KOPT-K1 (cell line): ENCODE measurements at regions not wholly inside any gene's neighbourhood (a gene's known extent, or its start where the extent isn't known, plus 50 kb on each side); places are given as distances from the start of the nearest gene placed in this dataset.

Experiments used
- H3K27ac ChIP-seq: fragments of 200-600 bp; sonication (generic); 2 replicates; pipeline ENCODE4 v1.5.1; 2016; ENCODE audit warnings: antibody characterized with exemption, mild to moderate bottlenecking, low read depth, low read length; ENCODE audit not compliant: poor library complexity, severe bottlenecking
- H3K36me3 ChIP-seq: fragments of 200-600 bp; sonication (generic); 2 replicates; pipeline ENCODE4 v1.5.1; 2017; ENCODE audit warnings: antibody characterized with exemption, mild to moderate bottlenecking, low read length, moderate library complexity; ENCODE audit not compliant: insufficient read depth
- H3K9me3 ChIP-seq: fragments of 200-600 bp; sonication (generic); 2 replicates; pipeline ENCODE4 v1.5.1; 2017; ENCODE audit warnings: antibody characterized with exemption, low read length, mild to moderate bottlenecking; ENCODE audit not compliant: insufficient read depth, poor library complexity, severe bottlenecking

DNA sequence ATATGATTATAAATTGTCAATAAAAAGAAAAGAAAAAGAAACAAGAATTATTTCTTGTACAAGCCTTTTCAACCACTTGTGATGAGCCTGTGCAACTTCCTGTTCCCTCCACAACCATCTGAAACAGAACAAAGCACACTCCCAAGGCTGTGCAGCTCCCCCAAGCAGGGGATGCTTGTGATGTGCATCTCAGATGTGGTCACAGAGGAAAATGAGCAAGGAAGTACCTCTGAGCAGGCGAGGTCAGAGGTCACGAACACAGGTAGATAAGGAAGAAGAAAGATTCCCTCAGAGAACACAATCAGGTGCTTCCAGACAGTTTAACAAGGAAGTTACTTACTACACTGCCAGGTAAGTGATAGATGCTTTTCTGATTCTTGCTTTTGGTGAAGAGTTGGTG, 274.8 kb upstream of the SLC39A10 start:
- Histone ChIP-seq H3K27ac (peak overlapping the region; percentile 31), H3K9me3 (peaks cover 17% of the 10 kb centered on the region), H3K36me3 (no peaks in the 10 kb centered on the region)

DNA sequence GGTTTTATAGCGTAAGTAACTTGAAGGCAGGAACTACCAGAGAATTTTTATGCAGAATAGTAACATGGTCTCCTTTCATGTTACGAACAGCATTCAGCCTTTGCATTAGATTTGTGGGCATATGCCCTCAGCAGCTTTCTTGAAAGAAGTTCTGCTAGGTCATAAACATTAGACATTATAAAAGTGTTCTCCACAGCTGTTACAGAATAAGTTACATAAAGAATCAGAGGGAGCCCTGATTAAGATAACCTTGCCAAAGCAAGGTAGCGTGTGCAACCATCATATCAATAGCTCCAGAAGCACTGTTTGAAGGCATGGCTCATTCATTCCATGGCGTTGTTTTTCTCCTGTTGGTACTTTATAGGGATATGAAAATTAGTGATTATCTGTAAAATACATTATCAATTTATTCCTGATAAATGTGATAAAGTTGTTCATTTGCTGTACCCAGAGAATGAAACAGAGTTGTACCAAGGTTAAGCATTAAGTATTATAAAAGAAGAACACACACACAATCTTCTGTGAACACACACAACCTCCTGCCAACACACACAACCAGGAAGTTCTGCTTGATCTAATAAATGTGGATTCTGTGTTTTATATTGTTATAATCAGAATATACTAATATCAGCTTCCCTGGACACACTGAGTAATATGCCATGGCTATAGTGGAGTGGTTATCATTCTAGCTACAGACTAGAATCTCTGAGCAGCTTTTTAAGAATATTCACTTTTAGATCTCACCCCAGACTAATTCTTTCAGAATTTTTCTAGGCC, 286.7 kb upstream of the SLC39A10 start:
- H3K27ac ChIP-seq: no peak overlapping the region

GRCh38 chr2:195369218-195369587, 287.8 kb upstream of the SLC39A10 start:
- no peak overlapping the region for H3K27ac ChIP-seq
- H3K9me3 ChIP-seq: peaks cover 9% of the 10 kb centered on the region
- H3K36me3 ChIP-seq: no peaks in the 10 kb centered on the region

More for the DNA sequence above, 286.7 kb upstream of the SLC39A10 start:
- H3K36me3 ChIP-seq: no peaks in the 10 kb centered on the region
- no peaks in the 10 kb centered on the region for H3K9me3 ChIP-seq

- peaks cover 9% of the 10 kb centered on the region for H3K9me3 ChIP-seq
- no peaks in the 10 kb centered on the region for H3K36me3 ChIP-seq
- no peak overlapping the region for H3K27ac ChIP-seq
These were observed 288.5 kb upstream of the SLC39A10 start for GRCh38 chr2:195368249-195369217.

- no peak overlapping the region for H3K27ac ChIP-seq
These were observed 289.2 kb upstream of the SLC39A10 start for GRCh38 chr2:195367809-195368208.

DNA sequence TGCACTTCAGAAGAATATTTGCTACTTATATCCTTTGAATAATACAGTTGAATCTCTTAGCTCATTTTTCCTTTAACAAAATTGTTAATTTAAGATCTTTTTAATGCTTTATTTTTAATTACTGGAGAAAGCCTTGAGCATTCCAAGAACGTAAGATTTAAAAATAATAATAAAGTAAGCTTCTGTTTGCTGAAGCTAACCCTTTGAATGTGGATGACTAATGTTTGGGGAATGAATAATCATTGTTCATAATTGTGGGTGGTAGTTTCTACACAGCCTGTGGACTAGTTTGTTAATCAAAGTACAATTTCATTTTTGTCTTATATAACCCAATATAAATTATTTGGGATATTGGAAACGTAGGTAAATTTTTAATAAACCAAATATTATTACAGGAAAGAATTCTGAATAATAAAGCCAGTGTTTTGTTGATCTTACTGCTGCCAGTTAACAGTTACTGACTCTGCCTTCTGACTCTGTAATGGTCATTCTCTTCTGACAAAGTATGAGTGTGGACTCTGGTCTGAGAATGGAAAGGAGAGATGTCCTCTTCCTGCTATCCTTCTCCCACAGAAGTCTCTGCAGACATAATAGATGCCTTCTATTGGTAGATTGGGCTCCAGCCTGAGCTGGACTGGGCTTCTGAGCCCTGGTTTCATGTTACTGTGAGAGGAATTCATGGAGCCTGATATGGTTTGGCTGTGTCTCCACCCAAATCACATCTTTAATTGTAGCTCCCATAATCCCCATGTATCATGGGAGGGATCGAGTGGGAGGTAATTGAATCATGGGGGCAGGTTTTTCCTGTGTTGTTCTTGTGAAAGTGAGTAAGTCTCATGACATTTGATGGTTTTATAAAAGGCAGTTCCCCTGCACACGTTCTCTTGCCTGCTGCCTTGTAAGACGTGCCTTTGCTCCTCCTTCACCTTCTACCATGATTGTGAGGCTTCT, 292.7 kb upstream of the SLC39A10 start:
- no peak overlapping the region for H3K27ac ChIP-seq
- H3K36me3 ChIP-seq: no peaks in the 10 kb centered on the region
- H3K9me3 ChIP-seq: peaks cover 9% of the 10 kb centered on the region

More at GRCh38 chr2:195367809-195368208, 289.2 kb upstream of the SLC39A10 start:
- peaks cover 9% of the 10 kb centered on the region for H3K9me3 ChIP-seq
- no peaks in the 10 kb centered on the region for H3K36me3 ChIP-seq

DNA sequence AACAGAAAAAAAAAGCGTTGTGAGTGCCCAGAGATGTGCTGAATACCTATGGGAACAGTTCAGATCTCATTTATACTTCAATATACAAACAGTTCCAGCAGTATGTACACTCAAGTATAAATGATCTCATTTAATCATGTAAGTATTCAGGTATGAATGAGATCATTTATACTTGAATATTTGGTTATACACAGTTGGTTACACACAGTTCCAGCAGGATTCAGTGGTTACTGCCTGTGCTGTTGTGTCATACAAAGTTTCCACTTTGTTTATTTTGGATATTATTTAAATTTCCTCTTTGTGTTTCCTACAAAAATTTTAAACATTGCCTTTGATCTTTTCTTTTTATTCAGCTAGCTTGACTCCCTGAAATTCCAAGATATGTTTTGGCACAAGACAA, 293.5 kb upstream of the SLC39A10 start:
- H3K36me3 ChIP-seq: no peaks in the 10 kb centered on the region
- H3K27ac ChIP-seq: no peak overlapping the region
- H3K9me3 ChIP-seq: peaks cover 9% of the 10 kb centered on the region

DNA sequence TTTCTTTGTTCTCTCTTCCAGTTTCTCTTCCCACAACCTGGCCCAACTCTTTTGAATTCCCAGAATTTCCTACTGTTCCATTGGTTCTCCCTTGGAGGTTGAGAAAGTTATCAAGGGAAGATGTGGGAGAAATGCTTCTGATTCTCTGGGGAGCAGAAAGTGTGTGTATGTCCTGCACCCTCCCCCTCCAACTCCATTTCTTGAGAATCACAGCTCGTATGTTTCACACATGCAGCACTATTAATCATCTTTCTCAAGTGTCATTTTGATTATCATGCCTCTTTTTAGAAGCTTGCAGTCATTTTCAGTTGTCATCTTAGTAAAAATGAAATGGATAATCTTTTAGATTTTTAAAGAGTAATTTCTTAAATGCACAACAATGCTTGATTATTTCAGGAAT, 296.8 kb upstream of the SLC39A10 start:
- no peaks in the 10 kb centered on the region for H3K36me3 ChIP-seq
- H3K27ac ChIP-seq: no peak overlapping the region
- H3K9me3 ChIP-seq: peaks cover 21% of the 10 kb centered on the region

- Histone ChIP-seq H3K36me3 (no peaks in the 10 kb centered on the region), H3K9me3 (peaks cover 12% of the 10 kb centered on the region), H3K27ac (no peak overlapping the region)
These were observed 297.8 kb upstream of the SLC39A10 start for GRCh38 chr2:195359043-195359735.

DNA sequence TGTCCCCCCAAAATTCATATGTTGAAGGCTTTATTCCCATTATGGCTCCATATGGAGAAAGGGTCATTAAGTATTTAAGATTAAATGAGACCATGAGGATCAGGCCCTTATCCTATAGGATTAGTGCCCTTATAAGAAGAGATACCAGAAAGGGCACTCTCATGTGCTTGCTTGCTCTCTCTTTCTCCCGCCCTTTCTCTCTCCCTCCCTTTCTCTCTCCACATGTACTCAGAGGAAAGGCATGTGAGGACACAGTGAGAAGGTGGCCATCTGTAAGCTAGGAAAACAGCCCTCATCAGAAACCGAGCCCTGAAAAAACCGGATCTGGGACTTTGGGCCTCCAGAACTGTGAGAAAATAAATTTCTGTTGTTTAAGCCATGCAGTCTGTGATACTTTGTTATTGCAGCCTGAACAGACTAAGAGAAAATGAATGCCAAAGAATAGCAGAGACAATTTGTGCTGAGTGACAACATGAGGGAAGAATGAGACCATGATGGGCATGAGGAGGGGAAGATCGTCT, 300.0 kb upstream of the SLC39A10 start:
- Histone ChIP-seq H3K27ac (no peak overlapping the region), H3K9me3 (peaks cover 12% of the 10 kb centered on the region), H3K36me3 (no peaks in the 10 kb centered on the region)

DNA sequence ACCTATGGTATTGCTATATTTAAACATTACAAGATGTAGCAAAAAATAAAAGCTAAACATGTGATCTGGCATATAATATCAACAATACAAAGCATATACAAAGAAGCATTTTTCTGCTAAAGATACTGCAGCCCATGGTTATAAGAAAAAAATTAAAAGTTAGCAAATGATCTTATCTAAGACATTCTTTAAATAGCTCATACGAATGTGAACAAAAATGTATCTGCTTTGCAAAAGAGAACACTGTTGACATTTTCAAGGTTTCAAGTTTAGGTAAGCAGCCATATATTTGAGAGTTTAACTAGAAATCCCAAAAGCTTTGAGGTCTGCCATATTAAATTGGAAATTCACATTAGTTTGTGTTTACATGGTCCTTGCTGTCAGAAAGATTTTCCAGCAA, 301.0 kb upstream of the SLC39A10 start:
- Histone ChIP-seq H3K27ac (no peak overlapping the region), H3K36me3 (no peaks in the 10 kb centered on the region), H3K9me3 (peaks cover 12% of the 10 kb centered on the region)

- peaks cover 28% of the 10 kb centered on the region for H3K9me3 ChIP-seq
- H3K27ac ChIP-seq: no peak overlapping the region
- no peaks in the 10 kb centered on the region for H3K36me3 ChIP-seq
These were observed 304.4 kb upstream of the SLC39A10 start for GRCh38 chr2:195352581-195352980.

GRCh38 chr2:195343942-195344530, 313.0 kb upstream of the SLC39A10 start:
- H3K9me3 ChIP-seq: peaks cover 23% of the 10 kb centered on the region
- H3K36me3 ChIP-seq: no peaks in the 10 kb centered on the region
- no peak overlapping the region for H3K27ac ChIP-seq

- no peak overlapping the region for H3K27ac ChIP-seq
- no peaks in the 10 kb centered on the region for H3K36me3 ChIP-seq
- peaks cover 19% of the 10 kb centered on the region for H3K9me3 ChIP-seq
These were observed 313.5 kb upstream of the SLC39A10 start for GRCh38 chr2:195343540-195343939.
